NCI-H226 (cell line): ENCODE measurements at regions not wholly inside any gene's neighbourhood (a gene's known extent, or its start where the extent isn't known, plus 50 kb on each side); places are given as distances from the start of the nearest gene placed in this dataset.
"Not testable (repeated sequence)": the region's sequence is repeated elsewhere in the genome, so short reads cannot be mapped to it uniquely, and the experiment has no call there.

Source experiments
- DNase-seq: peaks from one replicate; pipeline ENCODE4 v3.0.0-alpha.2; 2015

DNA sequence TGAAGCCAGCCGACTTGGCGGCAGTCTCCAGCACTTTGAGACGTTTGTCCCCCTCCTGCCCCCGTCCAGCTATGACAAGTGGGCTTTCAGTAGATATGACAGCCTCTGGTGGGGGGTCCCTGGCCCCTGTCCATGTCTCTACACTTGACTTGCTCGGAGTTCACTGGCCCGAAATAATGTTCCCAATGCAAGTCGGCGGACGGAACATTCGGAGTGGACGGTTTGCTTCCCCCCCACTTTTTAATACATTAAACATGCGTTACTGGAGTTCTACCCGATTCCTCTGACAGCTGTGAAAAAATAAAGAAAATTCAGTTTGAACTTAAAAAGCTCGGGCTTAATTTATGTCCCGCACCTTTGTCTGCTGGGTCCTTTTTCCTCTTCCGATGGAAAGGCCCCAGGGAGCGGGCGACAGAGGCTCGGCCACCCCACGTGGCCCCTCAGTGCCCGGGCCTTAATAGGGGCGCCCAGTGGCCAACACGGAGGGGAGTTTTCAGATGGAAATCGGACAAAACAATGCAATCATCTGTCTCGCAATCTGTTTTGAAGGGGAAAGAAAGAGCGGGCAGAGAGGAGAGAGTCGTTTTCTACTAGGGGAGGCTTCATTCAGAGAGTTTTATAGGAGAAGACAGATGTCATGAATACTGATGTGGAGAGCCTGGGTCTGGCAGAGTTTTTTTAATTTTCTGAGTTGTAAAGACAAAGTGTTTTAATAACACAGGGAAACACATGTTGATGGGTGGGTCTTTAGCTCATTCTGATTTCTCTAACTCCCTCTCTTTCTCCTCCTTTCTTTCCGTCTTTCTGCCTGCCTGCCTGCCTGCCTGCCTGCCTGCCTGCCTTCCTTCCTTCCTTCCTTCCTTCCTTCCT is 50.2 kb downstream of the SMIM38 start:
- DNase-seq, result no peak

- DNase-seq, result not testable (repeated sequence)
Measured at GRCh38 chr11:69206613-69206965, 50.9 kb downstream of the SMIM38 start.

GRCh38 chr11:69207165-69207889 is 51.6 kb downstream of the SMIM38 start:
- no peak for DNase-seq

- DNase-seq, result no peak
Measured at GRCh38 chr11:69208190-69209037, 52.7 kb downstream of the SMIM38 start.

DNA sequence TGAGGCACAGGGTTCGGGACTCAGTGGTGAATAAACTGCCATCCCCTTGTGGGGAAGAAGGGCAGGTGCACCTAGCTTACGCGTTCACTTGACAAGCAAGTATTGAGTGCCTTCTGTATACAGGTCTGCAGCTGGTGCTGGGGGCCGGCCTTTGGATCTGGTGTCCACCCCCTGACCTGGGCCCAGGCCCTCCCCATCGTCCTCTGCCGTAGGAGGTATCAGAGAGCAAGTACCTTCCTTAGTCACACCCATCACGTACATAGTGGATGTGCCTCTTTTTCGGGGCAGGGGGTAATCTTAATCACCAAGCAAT is 53.3 kb downstream of the SMIM38 start:
- DNase-seq, result no peak

DNA sequence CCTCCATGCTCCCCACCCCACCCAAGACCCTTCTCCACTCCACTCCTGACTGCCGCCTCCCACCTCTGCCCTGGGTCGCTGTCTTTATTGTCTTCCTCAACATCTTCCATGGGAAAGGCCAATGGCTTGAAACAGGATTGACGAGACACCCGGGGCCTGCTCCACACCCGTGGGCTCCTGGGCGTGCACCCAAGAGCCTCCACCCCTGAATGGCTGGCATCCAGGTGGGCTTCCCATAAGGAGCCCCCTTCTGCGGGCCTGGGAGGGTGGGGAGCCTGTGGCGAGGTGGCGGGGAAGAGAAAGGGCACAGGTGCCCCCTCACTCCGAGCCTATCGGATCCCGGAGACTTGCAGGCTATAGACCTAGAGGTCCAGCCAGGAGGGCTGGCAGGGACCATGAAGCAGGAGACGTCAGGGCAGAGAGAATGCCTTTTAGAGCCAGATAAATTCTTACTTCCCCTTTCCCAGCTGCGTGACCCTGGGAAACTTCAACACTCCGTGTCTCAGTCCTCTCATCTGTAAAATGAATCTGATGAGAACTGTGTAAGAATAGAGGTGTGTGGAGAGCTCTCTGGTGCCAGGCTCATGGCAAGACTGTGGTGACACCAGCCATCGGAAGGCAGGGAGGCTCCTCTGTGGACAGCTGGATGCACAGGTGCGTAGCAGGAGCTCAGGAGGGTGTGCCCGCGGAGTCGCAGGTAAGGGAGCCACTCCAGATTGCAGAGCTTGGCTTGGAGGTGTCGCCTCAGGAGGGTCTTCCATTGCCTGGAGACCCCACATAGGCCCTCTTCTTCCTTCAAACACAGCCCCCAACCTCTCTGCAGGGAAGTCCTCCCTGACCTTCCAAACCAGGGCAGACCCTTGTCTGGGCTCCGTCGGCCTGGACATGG is 53.9 kb downstream of the SMIM38 start:
- no peak for DNase-seq

- no peak for DNase-seq
Measured at GRCh38 chr11:69210310-69211035, 54.7 kb downstream of the SMIM38 start.

- DNase-seq, result no peak
Measured at GRCh38 chr11:69211540-69211919, 55.8 kb downstream of the SMIM38 start.

DNA sequence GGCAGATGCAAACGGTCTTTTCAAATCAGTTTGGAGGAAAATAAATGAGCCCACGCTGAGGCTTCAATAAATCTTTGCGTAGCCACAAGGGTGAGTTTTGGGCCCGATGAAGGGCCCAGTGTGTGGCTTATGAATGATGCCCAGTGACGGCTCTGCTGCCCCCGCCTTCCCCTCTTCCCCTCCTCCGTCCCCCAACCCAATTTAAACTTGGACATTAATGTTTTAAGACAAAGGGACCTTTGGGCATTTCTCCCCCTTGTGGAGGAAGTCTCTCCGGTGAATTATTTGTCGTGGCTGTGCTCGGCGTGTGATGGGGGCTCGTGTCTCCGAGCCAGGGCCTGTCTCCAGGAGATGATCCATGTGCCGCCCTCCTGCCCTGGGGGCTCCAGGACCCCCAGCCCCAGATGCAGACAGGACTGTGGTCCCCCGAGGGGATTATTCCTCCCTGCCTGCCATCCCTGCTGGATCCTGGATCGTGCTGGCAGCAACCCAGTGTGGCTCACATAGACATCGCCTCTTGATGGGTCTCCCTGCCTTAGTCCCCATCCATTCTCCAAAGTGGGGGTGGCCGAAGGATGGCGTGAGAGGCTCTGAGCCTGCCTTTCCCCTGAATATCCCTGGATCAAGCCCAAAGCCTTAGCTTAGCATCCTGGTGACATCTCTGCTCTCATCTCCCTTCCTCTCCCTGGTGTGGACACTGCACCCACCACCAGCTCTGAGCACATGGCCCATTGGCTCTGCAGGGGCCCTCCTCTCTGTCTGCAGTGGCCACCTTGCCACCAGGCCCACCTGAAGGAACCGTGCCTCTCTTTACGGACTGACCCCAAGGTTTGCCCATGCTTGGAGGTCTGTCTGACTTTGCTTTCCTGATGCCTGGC is 56.4 kb downstream of the SMIM38 start:
- DNase-seq, result no peak

GRCh38 chr11:69212798-69213110 is 57.0 kb downstream of the SMIM38 start:
- no peak for DNase-seq

GRCh38 chr11:69213316-69213715 is 57.6 kb downstream of the SMIM38 start:
- DNase-seq, result no peak

DNA sequence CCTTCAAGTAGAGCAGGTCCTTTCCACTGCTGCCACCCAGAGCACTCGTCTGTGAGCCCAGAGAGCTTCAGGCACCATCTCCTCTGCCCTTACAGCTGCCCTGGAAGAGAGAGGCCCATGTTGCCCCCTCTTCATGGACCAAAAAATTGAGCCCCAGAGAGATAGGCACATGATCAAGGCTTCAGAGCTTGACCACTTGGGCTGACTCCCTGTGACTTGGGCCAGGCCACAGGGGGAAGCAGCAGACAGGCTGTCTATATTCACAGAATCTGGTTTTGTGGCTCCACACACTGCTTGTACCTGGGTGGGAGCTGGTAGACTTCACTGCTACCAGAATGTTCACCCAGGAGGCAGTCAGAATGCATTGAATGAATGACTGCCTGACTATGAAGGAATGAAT is 58.2 kb downstream of the SMIM38 start:
- no peak for DNase-seq

- peak; percentile 20 for DNase-seq
Measured at GRCh38 chr11:69215216-69215615, 59.5 kb downstream of the SMIM38 start.

- no peak for DNase-seq
Measured at GRCh38 chr11:69215784-69216415, 60.2 kb downstream of the SMIM38 start.

DNA sequence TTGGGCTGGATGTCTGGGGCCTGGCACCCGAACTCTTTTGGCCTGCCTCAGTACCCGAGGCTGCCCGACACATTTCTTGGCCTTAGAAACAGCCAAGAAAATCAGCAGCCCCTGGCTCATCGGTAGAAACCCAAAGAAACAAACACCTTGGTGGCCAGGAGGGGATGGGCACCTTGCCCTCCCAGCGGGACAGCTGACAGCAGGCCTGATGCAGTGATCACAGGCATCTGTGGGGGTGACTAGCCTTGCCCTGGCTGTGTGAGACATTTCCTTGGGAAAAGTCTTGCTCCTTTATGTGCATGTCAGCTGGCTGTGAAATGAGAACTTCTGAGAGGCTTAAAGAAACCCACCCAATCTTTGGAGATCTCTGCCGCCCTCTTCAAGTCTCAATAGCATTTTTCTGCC is 60.9 kb downstream of the SMIM38 start:
- no peak for DNase-seq

GRCh38 chr11:69217276-69218105 is 61.8 kb downstream of the SMIM38 start:
- DNase-seq, result no peak

DNA sequence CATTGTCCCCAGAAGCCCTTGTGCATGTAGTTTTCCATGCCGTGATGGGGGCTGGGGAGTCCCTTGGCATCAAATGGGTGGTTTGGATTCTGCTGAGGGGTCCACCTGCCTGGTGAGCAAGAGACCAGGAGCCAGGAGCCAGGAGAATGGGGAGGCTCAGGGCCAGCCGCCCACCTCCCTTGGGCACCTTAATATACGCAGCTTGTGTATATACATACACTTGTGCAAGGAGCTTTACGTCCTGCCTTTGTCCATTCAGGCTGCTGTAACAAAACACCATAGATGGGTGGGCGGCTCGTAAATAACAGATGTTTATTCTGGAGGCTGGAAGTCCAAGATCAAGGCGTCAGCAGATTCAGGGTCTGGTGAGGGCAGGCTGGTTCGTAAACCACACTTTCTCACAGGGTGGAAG is 62.5 kb downstream of the SMIM38 start:
- no peak for DNase-seq

- DNase-seq, result no peak
Measured at GRCh38 chr11:69218946-69219720, 63.4 kb downstream of the SMIM38 start.

GRCh38 chr11:69219991-69220390 is 64.3 kb downstream of the SMIM38 start:
- DNase-seq, result no peak
